B cell (primary cell): ENCODE measurements at regions not wholly inside any gene's neighbourhood (a gene's known extent, or its start where the extent isn't known, plus 50 kb on each side); places are given as distances from the start of the nearest gene placed in this dataset.

ENCODE experiments used
- CTCF ChIP-seq: fragments of 200-600 bp; IDR thresholded peaks from one replicate; pipeline ENCODE4 v1.8.0; 2022; ENCODE audit warnings: antibody characterized with exemption, mild to moderate bottlenecking
- EZH2 ChIP-seq: IDR thresholded peaks from 2 replicates; pipeline ENCODE4 v1.6.1; 2012; ENCODE audit warnings: borderline replicate concordance, low read depth, mild to moderate bottlenecking, moderate library complexity, low read length; ENCODE audit not compliant: insufficient read depth, poor library complexity, severe bottlenecking

GRCh38 chr12:131617179-131617578 is 93.7 kb upstream of the SFSWAP start:
- no peak for TF ChIP-seq EZH2
- TF ChIP-seq CTCF = no peak
